ENCODE measurements at regions not wholly inside any gene's neighbourhood (a gene's known extent, or its start where the extent isn't known, plus 50 kb on each side); places are given as distances from the start of the nearest gene placed in this dataset.

DNA sequence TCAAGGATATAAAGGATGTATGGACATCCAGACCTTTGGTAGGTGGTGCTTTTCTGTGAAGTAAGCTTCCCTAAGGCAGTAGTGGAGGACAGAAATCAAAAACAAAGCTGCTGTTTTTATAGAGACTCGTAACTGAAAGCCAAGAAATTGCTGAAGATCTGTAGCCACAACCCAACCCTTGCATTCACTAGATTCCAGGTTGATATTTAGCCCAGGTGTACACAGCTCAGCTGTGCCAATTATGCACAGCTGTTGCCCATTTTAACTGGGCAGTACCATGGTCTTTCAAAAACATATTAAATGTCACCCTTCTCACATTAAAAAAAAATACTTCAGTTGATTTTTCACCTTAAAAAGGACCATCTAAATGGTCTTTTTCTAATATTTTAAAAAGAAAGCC, 75.8 kb downstream of the CNTN3 start:
- Histone ChIP-seq H3K27ac (ENCODE audit: low read length) (no peak overlapping the region), H3K9ac (ENCODE audit: low read length) (no peak overlapping the region), H3K4me3 (ENCODE audit: low read length) (no peak overlapping the region), H4K20me1 (ENCODE audit: insufficient read depth, low read depth, low read length) (no peaks in the 10 kb centered on the region), H3K9me3 (ENCODE audit: low read length) (no peaks in the 10 kb centered on the region), H3K9me2 (replicated peaks; ENCODE audit: insufficient read depth, low read length) (no peaks in the 10 kb centered on the region), H3K4me1 (ENCODE audit: low read length) (no peaks in the 10 kb centered on the region), H3K36me3 (ENCODE audit: insufficient read depth, low read length) (no peaks in the 10 kb centered on the region), H3K27me3 (ENCODE audit: low read length) (no peaks in the 10 kb centered on the region), H3K4me2 (ENCODE audit: low read depth, low read length, poor library complexity, severe bottlenecking) (no peak overlapping the region), H2AFZ (ENCODE audit: low read length) (no peak overlapping the region), H3K79me2 (ENCODE audit: low read length) (no peaks in the 10 kb centered on the region)
- DNase-seq = no peak

DNA sequence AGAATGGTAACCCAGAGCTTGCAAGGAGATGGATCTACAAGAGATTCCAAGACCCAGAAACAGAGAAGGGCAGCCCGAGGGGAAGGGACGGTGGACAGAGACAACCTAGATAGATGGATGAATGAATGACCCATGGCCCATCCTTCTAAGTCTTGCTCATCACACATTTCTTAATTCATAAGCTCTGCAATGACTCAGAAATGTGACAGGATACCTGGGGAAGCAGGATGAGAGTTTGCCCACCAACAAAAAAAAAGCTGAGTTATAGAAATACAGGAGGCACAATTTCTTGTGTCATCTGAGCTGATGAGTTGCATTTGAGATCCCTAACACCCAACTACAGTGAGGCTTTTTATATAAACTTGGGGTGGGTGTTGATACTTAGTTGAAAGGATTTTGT, 76.6 kb downstream of the CNTN3 start:
- no peaks in the 10 kb centered on the region for H3K4me1 ChIP-seq (ENCODE audit: low read length)
- H3K9me3 ChIP-seq (ENCODE audit: low read length) = no peaks in the 10 kb centered on the region
- H2AFZ ChIP-seq (ENCODE audit: low read length) = no peak overlapping the region
- H3K9me2 ChIP-seq (replicated peaks; ENCODE audit: insufficient read depth, low read length) = no peaks in the 10 kb centered on the region
- H3K4me3 ChIP-seq (ENCODE audit: low read length) = no peak overlapping the region
- H3K27me3 ChIP-seq (ENCODE audit: low read length) = no peaks in the 10 kb centered on the region
- no peaks in the 10 kb centered on the region for H3K36me3 ChIP-seq (ENCODE audit: insufficient read depth, low read length)
- H3K9ac ChIP-seq (ENCODE audit: low read length) = no peak overlapping the region
- H4K20me1 ChIP-seq (ENCODE audit: insufficient read depth, low read depth, low read length) = no peaks in the 10 kb centered on the region
- no peak overlapping the region for H3K27ac ChIP-seq (ENCODE audit: low read length)
- H3K4me2 ChIP-seq (ENCODE audit: low read depth, low read length, poor library complexity, severe bottlenecking) = no peak overlapping the region
- DNase-seq = no peak
- no peaks in the 10 kb centered on the region for H3K79me2 ChIP-seq (ENCODE audit: low read length)

DNA sequence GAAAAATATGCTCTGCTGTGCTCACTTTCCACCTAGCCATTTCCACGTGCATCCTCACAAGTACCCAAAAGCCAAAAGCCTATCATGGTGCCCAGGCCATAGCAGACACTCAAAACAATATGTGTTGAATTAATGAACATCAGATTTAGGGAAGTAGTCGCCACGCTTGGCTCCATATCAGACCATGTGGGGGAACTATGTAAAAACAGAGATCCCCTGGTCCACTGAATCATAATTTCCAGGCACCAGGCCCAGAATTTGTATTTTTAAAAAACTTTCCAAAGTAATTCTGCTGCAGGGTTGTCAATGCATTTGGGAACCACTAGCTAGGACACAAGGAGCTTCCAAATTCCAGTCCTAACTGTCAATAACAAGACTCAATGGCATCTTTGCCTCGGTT, 77.3 kb downstream of the CNTN3 start:
- H3K4me1 ChIP-seq (ENCODE audit: low read length) = no peaks in the 10 kb centered on the region
- H3K9ac ChIP-seq (ENCODE audit: low read length) = no peak overlapping the region
- H3K9me2 ChIP-seq (replicated peaks; ENCODE audit: insufficient read depth, low read length) = no peaks in the 10 kb centered on the region
- H2AFZ ChIP-seq (ENCODE audit: low read length) = no peak overlapping the region
- DNase-seq = no peak
- no peak overlapping the region for H3K27ac ChIP-seq (ENCODE audit: low read length)
- no peak overlapping the region for H3K4me2 ChIP-seq (ENCODE audit: low read depth, low read length, poor library complexity, severe bottlenecking)
- no peaks in the 10 kb centered on the region for H3K9me3 ChIP-seq (ENCODE audit: low read length)
- no peaks in the 10 kb centered on the region for H3K36me3 ChIP-seq (ENCODE audit: insufficient read depth, low read length)
- no peak overlapping the region for H3K4me3 ChIP-seq (ENCODE audit: low read length)
- H4K20me1 ChIP-seq (ENCODE audit: insufficient read depth, low read depth, low read length) = no peaks in the 10 kb centered on the region
- H3K27me3 ChIP-seq (ENCODE audit: low read length) = no peaks in the 10 kb centered on the region
- no peaks in the 10 kb centered on the region for H3K79me2 ChIP-seq (ENCODE audit: low read length)

DNA sequence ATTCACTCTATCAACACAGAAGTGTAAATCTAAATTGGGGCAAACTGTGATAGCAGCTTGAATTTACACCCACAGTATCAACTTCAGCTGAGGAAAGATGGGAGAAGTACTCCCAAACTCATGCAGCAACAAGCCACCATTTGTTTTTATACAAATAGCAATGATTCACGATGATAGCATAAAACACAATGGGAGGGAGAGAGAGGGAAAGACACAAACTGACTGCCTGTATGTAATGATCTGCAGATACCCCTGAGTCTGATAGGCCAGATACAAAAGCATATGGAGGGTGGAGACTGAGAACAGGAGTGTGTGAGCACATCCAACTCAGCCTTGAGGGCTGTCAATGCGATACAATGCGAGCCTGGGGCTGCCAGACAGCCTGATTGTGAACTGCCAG, 79.2 kb downstream of the CNTN3 start:
- no peaks in the 10 kb centered on the region for H3K27me3 ChIP-seq (ENCODE audit: low read length)
- no peak overlapping the region for H2AFZ ChIP-seq (ENCODE audit: low read length)
- no peak for DNase-seq
- H3K9ac ChIP-seq (ENCODE audit: low read length) = no peak overlapping the region
- no peak overlapping the region for H3K4me2 ChIP-seq (ENCODE audit: low read depth, low read length, poor library complexity, severe bottlenecking)
- no peak overlapping the region for H3K27ac ChIP-seq (ENCODE audit: low read length)
- H4K20me1 ChIP-seq (ENCODE audit: insufficient read depth, low read depth, low read length) = no peaks in the 10 kb centered on the region
- H3K9me2 ChIP-seq (replicated peaks; ENCODE audit: insufficient read depth, low read length) = no peaks in the 10 kb centered on the region
- H3K4me3 ChIP-seq (ENCODE audit: low read length) = no peak overlapping the region
- H3K4me1 ChIP-seq (ENCODE audit: low read length) = no peaks in the 10 kb centered on the region
- H3K79me2 ChIP-seq (ENCODE audit: low read length) = no peaks in the 10 kb centered on the region
- no peaks in the 10 kb centered on the region for H3K36me3 ChIP-seq (ENCODE audit: insufficient read depth, low read length)
- H3K9me3 ChIP-seq (ENCODE audit: low read length) = no peaks in the 10 kb centered on the region

DNA sequence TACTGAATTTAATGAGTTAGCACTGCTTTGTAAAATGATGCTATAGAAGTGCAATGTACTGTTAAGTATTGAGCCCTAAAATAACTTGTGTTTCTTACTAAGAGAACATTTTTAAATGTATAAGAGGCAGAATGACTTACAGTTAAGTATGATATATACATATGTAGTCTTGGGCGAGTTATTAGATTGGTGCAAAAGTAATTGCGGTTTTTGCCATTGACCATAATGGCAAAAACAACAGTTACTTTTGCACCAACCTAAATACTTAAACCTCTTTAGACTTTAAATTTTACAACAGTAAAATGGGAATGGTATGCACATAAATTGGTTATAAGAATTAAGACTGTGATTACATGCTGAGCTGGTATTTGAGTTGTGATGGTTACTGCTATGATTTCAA, 79.8 kb downstream of the CNTN3 start:
- H3K36me3 ChIP-seq (ENCODE audit: insufficient read depth, low read length) = no peaks in the 10 kb centered on the region
- no peak for DNase-seq
- H3K9ac ChIP-seq (ENCODE audit: low read length) = no peak overlapping the region
- H3K4me2 ChIP-seq (ENCODE audit: low read depth, low read length, poor library complexity, severe bottlenecking) = no peak overlapping the region
- H3K27ac ChIP-seq (ENCODE audit: low read length) = no peak overlapping the region
- H3K27me3 ChIP-seq (ENCODE audit: low read length) = no peaks in the 10 kb centered on the region
- no peaks in the 10 kb centered on the region for H4K20me1 ChIP-seq (ENCODE audit: insufficient read depth, low read depth, low read length)
- no peak overlapping the region for H2AFZ ChIP-seq (ENCODE audit: low read length)
- no peaks in the 10 kb centered on the region for H3K9me3 ChIP-seq (ENCODE audit: low read length)
- H3K4me1 ChIP-seq (ENCODE audit: low read length) = no peaks in the 10 kb centered on the region
- H3K9me2 ChIP-seq (replicated peaks; ENCODE audit: insufficient read depth, low read length) = no peaks in the 10 kb centered on the region
- H3K79me2 ChIP-seq (ENCODE audit: low read length) = no peaks in the 10 kb centered on the region
- H3K4me3 ChIP-seq (ENCODE audit: low read length) = no peak overlapping the region

DNA sequence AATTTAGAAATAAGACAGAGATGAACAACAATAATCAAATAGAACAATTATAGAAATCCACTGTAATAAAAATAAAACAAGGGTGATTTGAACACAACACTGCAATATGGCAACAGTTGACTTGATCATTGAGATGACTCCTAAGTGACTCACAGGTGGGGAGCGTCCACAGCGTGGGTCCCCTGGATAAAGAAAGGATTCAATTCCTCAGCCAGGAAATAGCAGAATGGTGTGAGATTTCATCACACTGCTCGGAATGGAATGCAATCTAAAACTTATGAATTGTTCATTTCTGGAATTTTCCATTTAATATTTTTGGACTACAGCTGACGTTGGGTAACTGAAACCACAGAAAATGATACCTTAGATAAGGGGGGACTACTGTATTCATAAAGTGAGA, 82.0 kb downstream of the CNTN3 start:
- H3K36me3 ChIP-seq (ENCODE audit: insufficient read depth, low read length) = no peaks in the 10 kb centered on the region
- no peak overlapping the region for H3K4me3 ChIP-seq (ENCODE audit: low read length)
- no peak overlapping the region for H2AFZ ChIP-seq (ENCODE audit: low read length)
- H3K27ac ChIP-seq (ENCODE audit: low read length) = no peak overlapping the region
- H3K9me3 ChIP-seq (ENCODE audit: low read length) = no peaks in the 10 kb centered on the region
- no peak overlapping the region for H3K4me2 ChIP-seq (ENCODE audit: low read depth, low read length, poor library complexity, severe bottlenecking)
- DNase-seq = no peak
- H3K4me1 ChIP-seq (ENCODE audit: low read length) = no peaks in the 10 kb centered on the region
- no peaks in the 10 kb centered on the region for H4K20me1 ChIP-seq (ENCODE audit: insufficient read depth, low read depth, low read length)
- no peaks in the 10 kb centered on the region for H3K79me2 ChIP-seq (ENCODE audit: low read length)
- no peaks in the 10 kb centered on the region for H3K27me3 ChIP-seq (ENCODE audit: low read length)
- no peaks in the 10 kb centered on the region for H3K9me2 ChIP-seq (replicated peaks; ENCODE audit: insufficient read depth, low read length)
- H3K9ac ChIP-seq (ENCODE audit: low read length) = no peak overlapping the region

DNA sequence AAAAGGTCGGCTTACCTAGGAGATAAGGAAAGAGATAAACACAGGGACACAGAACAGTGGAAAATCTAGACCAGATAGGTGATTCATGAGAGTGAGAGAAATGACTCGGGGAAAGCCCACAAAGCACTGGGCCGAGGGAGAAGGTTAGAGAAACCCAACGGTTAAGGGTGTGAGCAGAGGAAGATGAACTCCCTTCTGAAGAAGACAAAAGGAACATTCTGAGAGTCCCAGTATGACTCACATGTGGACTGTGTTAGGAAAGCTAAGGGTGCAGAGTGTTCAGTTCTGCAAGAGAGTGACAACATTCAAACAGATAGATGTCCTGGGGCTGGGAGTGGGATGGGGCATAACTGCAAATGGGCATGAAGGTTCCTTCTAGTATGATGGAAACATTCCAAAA, 83.0 kb downstream of the CNTN3 start:
- H3K9ac ChIP-seq (ENCODE audit: low read length) = no peak overlapping the region
- H3K4me2 ChIP-seq (ENCODE audit: low read depth, low read length, poor library complexity, severe bottlenecking) = no peak overlapping the region
- H3K4me1 ChIP-seq (ENCODE audit: low read length) = no peaks in the 10 kb centered on the region
- H3K27me3 ChIP-seq (ENCODE audit: low read length) = no peaks in the 10 kb centered on the region
- no peak overlapping the region for H3K27ac ChIP-seq (ENCODE audit: low read length)
- H4K20me1 ChIP-seq (ENCODE audit: insufficient read depth, low read depth, low read length) = no peaks in the 10 kb centered on the region
- H3K9me2 ChIP-seq (replicated peaks; ENCODE audit: insufficient read depth, low read length) = no peaks in the 10 kb centered on the region
- H3K4me3 ChIP-seq (ENCODE audit: low read length) = no peak overlapping the region
- no peak overlapping the region for H2AFZ ChIP-seq (ENCODE audit: low read length)
- no peaks in the 10 kb centered on the region for H3K36me3 ChIP-seq (ENCODE audit: insufficient read depth, low read length)
- no peaks in the 10 kb centered on the region for H3K9me3 ChIP-seq (ENCODE audit: low read length)
- H3K79me2 ChIP-seq (ENCODE audit: low read length) = no peaks in the 10 kb centered on the region
- DNase-seq = no peak

DNA sequence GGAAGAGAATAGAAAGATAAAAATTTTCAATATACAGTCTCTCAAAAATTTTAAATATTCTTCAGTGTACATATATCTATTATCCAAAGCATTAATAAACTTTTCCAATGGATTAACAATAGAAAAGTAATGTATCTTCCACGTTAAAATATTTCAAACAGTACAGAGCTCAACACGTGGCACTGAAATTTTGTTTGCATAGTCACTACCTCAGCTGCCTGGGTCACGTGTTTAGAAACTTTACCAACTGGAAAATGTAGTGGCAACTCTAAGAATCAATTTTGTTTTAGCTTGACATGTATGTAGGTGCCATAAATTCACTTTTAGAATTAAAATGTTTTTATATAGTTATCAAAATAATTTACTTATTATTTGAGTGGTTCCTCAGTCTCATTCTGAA, 85.3 kb downstream of the CNTN3 start:
- Histone ChIP-seq H3K79me2 (ENCODE audit: low read length) (no peaks in the 10 kb centered on the region), H3K27ac (ENCODE audit: low read length) (no peak overlapping the region), H4K20me1 (ENCODE audit: insufficient read depth, low read depth, low read length) (no peaks in the 10 kb centered on the region), H3K4me1 (ENCODE audit: low read length) (no peaks in the 10 kb centered on the region), H3K9ac (ENCODE audit: low read length) (no peak overlapping the region), H3K27me3 (ENCODE audit: low read length) (no peaks in the 10 kb centered on the region), H3K36me3 (ENCODE audit: insufficient read depth, low read length) (no peaks in the 10 kb centered on the region), H3K9me3 (ENCODE audit: low read length) (no peaks in the 10 kb centered on the region), H2AFZ (ENCODE audit: low read length) (no peak overlapping the region), H3K4me3 (ENCODE audit: low read length) (no peak overlapping the region), H3K4me2 (ENCODE audit: low read depth, low read length, poor library complexity, severe bottlenecking) (no peak overlapping the region), H3K9me2 (replicated peaks; ENCODE audit: insufficient read depth, low read length) (no peaks in the 10 kb centered on the region)
- no peak for DNase-seq

DNA sequence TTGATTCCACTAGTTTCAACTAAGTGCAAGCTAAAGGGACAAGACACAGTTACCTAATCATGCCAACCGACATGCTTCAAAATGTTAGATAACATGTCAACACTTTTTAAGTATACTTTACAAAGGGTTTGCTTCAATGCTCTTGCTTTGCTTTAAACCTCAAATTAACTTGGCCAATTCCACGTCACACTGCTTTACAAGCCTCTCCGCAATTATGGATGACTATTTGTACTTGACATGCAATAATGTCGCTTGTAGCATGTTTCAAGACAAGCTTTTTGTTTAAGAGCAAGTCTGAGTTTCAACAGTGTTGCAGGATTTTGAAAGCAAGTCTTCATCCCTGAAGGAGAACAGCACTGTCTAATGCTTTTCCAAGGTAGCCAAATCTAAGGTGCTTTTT, 86.9 kb downstream of the CNTN3 start:
- H3K36me3 ChIP-seq (ENCODE audit: insufficient read depth, low read length) = no peaks in the 10 kb centered on the region
- H3K9me2 ChIP-seq (replicated peaks; ENCODE audit: insufficient read depth, low read length) = no peaks in the 10 kb centered on the region
- H3K4me2 ChIP-seq (ENCODE audit: low read depth, low read length, poor library complexity, severe bottlenecking) = no peak overlapping the region
- H2AFZ ChIP-seq (ENCODE audit: low read length) = no peak overlapping the region
- no peaks in the 10 kb centered on the region for H3K4me1 ChIP-seq (ENCODE audit: low read length)
- no peaks in the 10 kb centered on the region for H3K79me2 ChIP-seq (ENCODE audit: low read length)
- DNase-seq = no peak
- H3K9ac ChIP-seq (ENCODE audit: low read length) = no peak overlapping the region
- no peak overlapping the region for H3K27ac ChIP-seq (ENCODE audit: low read length)
- H3K27me3 ChIP-seq (ENCODE audit: low read length) = no peaks in the 10 kb centered on the region
- no peaks in the 10 kb centered on the region for H3K9me3 ChIP-seq (ENCODE audit: low read length)
- H4K20me1 ChIP-seq (ENCODE audit: insufficient read depth, low read depth, low read length) = no peaks in the 10 kb centered on the region
- no peak overlapping the region for H3K4me3 ChIP-seq (ENCODE audit: low read length)
